GM23338 (cell line): ENCODE measurements at regions not wholly inside any gene's neighbourhood (a gene's known extent, or its start where the extent isn't known, plus 50 kb on each side); places are given as distances from the start of the nearest gene placed in this dataset.

Experiments used
- CREB1 ChIP-seq: fragments of 250-450 bp; sonication (Bioruptor Pico); IDR thresholded peaks from 2 replicates; pipeline ENCODE4 v1.5.0; 2020; ENCODE audit warnings: low read depth, mild to moderate bottlenecking, moderate library complexity
- EZH2 ChIP-seq: fragments of 200-600 bp; sonication (generic); IDR thresholded peaks from one replicate; pipeline ENCODE4 v1.8.0; 2017; ENCODE audit warnings: antibody characterized with exemption, mild to moderate bottlenecking, low read depth; ENCODE audit not compliant: unreplicated experiment
- EZH2phosphoT487 ChIP-seq: fragments of 200-600 bp; sonication (generic); IDR thresholded peaks from one replicate; pipeline ENCODE4 v1.8.1; 2018; ENCODE audit warnings: antibody characterized with exemption; ENCODE audit not compliant: unreplicated experiment
- JUNB ChIP-seq: IDR thresholded peaks from one replicate; pipeline ENCODE4 v1.6.1; 2016; ENCODE audit warnings: antibody characterized with exemption; ENCODE audit not compliant: unreplicated experiment
- NANOG ChIP-seq: IDR thresholded peaks from 2 replicates; pipeline ENCODE4 v1.6.1; 2016; ENCODE audit warnings: antibody characterized with exemption, borderline replicate concordance
- POLR2AphosphoS5 ChIP-seq: IDR thresholded peaks from 2 replicates; pipeline ENCODE4 v1.6.1; 2016; ENCODE audit warnings: antibody characterized with exemption, low read depth
- TF ChIP-seq, protein P1 (sequence below), 2 experiments: fragments of 200-600 bp in 1 of 2; sonication (generic) in 1 of 2; conservative IDR thresholded peaks; 2 replicates each; pipeline versions ENCODE4 v1.5.1 to v1.6.1; 2016 to 2017; ENCODE audit warnings: antibody characterized with exemption in 2 of 2, low read depth in 2 of 2, mild to moderate bottlenecking in 2 of 2, moderate library complexity in 1 of 2
- TF ChIP-seq, protein P2 (sequence below): IDR thresholded peaks from 2 replicates; pipeline ENCODE4 v1.6.1; 2016; ENCODE audit warnings: antibody characterized with exemption

DNA sequence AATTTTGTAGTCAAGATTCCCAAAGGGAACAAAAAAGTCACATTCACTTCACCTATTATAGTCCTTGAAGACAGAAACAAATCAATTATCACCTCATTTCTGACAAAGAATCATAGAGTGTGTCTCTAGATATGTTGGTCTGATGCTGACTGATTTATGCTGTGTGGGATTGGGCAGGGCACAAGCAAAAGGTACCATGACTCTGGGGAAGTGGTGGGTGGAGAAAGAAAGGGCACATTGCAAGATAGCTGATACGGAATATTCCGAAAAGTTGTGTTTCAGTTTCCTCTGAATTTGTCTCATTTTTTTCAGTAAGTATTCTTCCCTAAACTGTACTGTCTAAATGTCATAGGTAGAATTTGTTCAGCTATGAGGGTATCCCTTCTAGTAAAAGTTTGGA lies 268.0 kb downstream of the MREG start:
- TF ChIP-seq EZH2 (no peak), EZH2phosphoT487 (no peak), NANOG (no peak), POLR2AphosphoS5 (no peak), JUNB (no peak), CREB1 (CRISPR knock-in tag) (no peak)
- TF ChIP-seq, protein P1, sequence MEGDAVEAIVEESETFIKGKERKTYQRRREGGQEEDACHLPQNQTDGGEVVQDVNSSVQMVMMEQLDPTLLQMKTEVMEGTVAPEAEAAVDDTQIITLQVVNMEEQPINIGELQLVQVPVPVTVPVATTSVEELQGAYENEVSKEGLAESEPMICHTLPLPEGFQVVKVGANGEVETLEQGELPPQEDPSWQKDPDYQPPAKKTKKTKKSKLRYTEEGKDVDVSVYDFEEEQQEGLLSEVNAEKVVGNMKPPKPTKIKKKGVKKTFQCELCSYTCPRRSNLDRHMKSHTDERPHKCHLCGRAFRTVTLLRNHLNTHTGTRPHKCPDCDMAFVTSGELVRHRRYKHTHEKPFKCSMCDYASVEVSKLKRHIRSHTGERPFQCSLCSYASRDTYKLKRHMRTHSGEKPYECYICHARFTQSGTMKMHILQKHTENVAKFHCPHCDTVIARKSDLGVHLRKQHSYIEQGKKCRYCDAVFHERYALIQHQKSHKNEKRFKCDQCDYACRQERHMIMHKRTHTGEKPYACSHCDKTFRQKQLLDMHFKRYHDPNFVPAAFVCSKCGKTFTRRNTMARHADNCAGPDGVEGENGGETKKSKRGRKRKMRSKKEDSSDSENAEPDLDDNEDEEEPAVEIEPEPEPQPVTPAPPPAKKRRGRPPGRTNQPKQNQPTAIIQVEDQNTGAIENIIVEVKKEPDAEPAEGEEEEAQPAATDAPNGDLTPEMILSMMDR (conservative IDR thresholded peaks at IDR 0.05; ENCODE audit: low read depth in 2 of 2): no peak
- TF ChIP-seq, protein P2, sequence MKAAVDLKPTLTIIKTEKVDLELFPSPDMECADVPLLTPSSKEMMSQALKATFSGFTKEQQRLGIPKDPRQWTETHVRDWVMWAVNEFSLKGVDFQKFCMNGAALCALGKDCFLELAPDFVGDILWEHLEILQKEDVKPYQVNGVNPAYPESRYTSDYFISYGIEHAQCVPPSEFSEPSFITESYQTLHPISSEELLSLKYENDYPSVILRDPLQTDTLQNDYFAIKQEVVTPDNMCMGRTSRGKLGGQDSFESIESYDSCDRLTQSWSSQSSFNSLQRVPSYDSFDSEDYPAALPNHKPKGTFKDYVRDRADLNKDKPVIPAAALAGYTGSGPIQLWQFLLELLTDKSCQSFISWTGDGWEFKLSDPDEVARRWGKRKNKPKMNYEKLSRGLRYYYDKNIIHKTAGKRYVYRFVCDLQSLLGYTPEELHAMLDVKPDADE: no peak
